ENCODE measurements at regions not wholly inside any gene's neighbourhood (a gene's known extent, or its start where the extent isn't known, plus 50 kb on each side); places are given as distances from the start of the nearest gene placed in this dataset.

DNA sequence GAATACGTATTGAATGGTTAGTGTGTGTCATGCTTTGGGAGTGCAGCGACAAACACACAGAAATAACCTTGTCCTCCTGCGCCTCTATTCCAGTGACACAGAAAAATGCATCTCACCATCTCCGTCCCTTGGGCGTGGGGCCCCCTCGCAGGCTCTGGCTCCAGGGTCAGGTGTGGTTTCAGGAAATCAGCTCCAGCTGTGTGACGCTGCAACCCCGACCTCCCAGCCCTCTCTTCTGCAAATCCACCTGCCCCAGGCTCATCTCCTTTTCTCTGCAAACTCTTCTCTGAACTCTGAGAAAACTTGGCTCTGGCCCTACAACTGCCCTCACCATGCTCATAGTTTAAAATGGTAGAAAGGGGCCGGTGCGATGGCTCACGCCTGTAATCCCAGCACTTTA, 51.3 kb upstream of the ZNF536 start:
- Histone ChIP-seq H3K79me1 (ENCODE audit: low read depth in 1 of 2, low read length in 2 of 2) (no peaks in the 10 kb centered on the region), H2BK120ac (ENCODE audit: low read depth, low read length) (no peak overlapping the region), H2AK5ac (ENCODE audit: low read depth, low read length) (no peak overlapping the region), H3K36me3 (ENCODE audit: control insufficient read depth, insufficient read depth, low read length) (no peaks in the 10 kb centered on the region), H3K27me3 (ENCODE audit: control insufficient read depth, insufficient read depth, low read length) (no peaks in the 10 kb centered on the region), H2AK9ac (replicated peaks; ENCODE audit: low read depth, low read length, poor library complexity) (no peak overlapping the region), H2BK5ac (ENCODE audit: low read depth, low read length, poor library complexity, severe bottlenecking) (no peak overlapping the region), H3K9me1 (ENCODE audit: insufficient read depth, low read length) (no peaks in the 10 kb centered on the region), H2BK15ac (ENCODE audit: low read depth, low read length) (no peak overlapping the region), H4K8ac (ENCODE audit: low read depth in 2 of 2, low read length in 2 of 2) (no peak overlapping the region), H3K23ac (ENCODE audit: low read depth, low read length) (no peak overlapping the region), H3K4me2 (ENCODE audit: low read depth, low read length) (no peak overlapping the region), H3K9me3 (ENCODE audit: control insufficient read depth, insufficient read depth, low read length) (peaks cover 38% of the 10 kb centered on the region), H3K56ac (ENCODE audit: extremely low read depth, insufficient read depth, low read length) (no peak overlapping the region), H3K18ac (ENCODE audit: low read depth, low read length) (no peak overlapping the region), H4K5ac (ENCODE audit: low read depth, low read length) (no peak overlapping the region), H4K91ac (ENCODE audit: insufficient read depth, low read depth, low read length) (no peak overlapping the region), H3K27ac (ENCODE audit: insufficient read depth, low read length) (no peak overlapping the region), H3K14ac (replicated peaks; ENCODE audit: low read depth, low read length) (no peak overlapping the region), H2BK20ac (ENCODE audit: low read depth, low read length) (no peak overlapping the region), H3K4me3 (ENCODE audit: insufficient read depth, low read depth, low read length) (no peak overlapping the region), H4K20me1 (ENCODE audit: insufficient read depth, low read length) (no peaks in the 10 kb centered on the region), H2AFZ (replicated peaks; ENCODE audit: low read length, poor library complexity) (no peak overlapping the region), H3K9ac (ENCODE audit: low read depth, low read length) (no peak overlapping the region), H3K4ac (ENCODE audit: low read depth, low read length) (no peak overlapping the region), H3K4me1 (ENCODE audit: control insufficient read depth, insufficient read depth, low read length) (no peaks in the 10 kb centered on the region)
- ATAC-seq (ENCODE audit: low read depth) (no peak), DNase-seq (no peak)
- ChIA-PET POLR2A (ENCODE audit: unreplicated experiment) (no interaction called here), CTCF (no interaction called here)
- intact Hi-C loops (cut with micrococcal nuclease) (no loop called here), in situ Hi-C loops (cut with MboI; ENCODE audit: low sequenced_read_pairs) (no loop called here), dilution Hi-C loops (cut with HindIII; ENCODE audit: low sequenced_read_pairs, unreplicated experiment) (no loop called here)
- 74% methylated on average over 4 of the region's 11 CpGs; no CpG with 5 or more reads in 1 of the 2 experiments for WGBS, 2 experiments (ENCODE audit: extremely low coverage in 2 of 2, insufficient read length in 1 of 2)
- TF ChIP-seq POLR2A (IDR thresholded peaks at IDR 0.05; ENCODE audit: low read depth, low read length) (no peak), MAFK (IDR thresholded peaks at IDR 0.05; ENCODE audit: low read depth, low read length) (no peak), NFE2L2 (IDR thresholded peaks at IDR 0.05; ENCODE audit: low read depth, low read length) (no peak), CHD1 (IDR thresholded peaks at IDR 0.05; ENCODE audit: low read depth, low read length) (no peak), FOS (IDR thresholded peaks at IDR 0.05; ENCODE audit: low read depth, low read length) (no peak), USF2 (IDR thresholded peaks at IDR 0.05; ENCODE audit: low read depth, low read length) (no peak), MAZ (IDR thresholded peaks at IDR 0.05; ENCODE audit: borderline replicate concordance, low read depth, low read length) (no peak), BHLHE40 (IDR thresholded peaks at IDR 0.05; ENCODE audit: low read depth, low read length) (no peak), SMC3 (IDR thresholded peaks at IDR 0.05; ENCODE audit: low read depth, low read length) (no peak), CEBPB (IDR thresholded peaks at IDR 0.05; ENCODE audit: low read depth, low read length) (no peak), ELK1 (IDR thresholded peaks at IDR 0.05; ENCODE audit: borderline replicate concordance, low read depth, low read length) (no peak), MXI1 (IDR thresholded peaks at IDR 0.05; ENCODE audit: borderline replicate concordance, low read depth, low read length) (no peak), RFX5 (IDR thresholded peaks at IDR 0.05; ENCODE audit: low read depth, low read length) (no peak), RAD21 (IDR thresholded peaks at IDR 0.05; ENCODE audit: low read length) (no peak), CTCF (conservative IDR thresholded peaks at IDR 0.05; ENCODE audit: low read depth, low read length) (no peak), RCOR1 (IDR thresholded peaks at IDR 0.05; ENCODE audit: insufficient replicate concordance, low read length) (no peak)
- no TSS peak for BruUV-seq (replicated peaks)

Data from IMR-90 (cell line).